CD4-positive, alpha-beta T cell treated with Interferon gamma for 1 hour (primary cell): ENCODE measurements at regions not wholly inside any gene's neighbourhood (a gene's known extent, or its start where the extent isn't known, plus 50 kb on each side); places are given as distances from the start of the nearest gene placed in this dataset.

ENCODE experiments used
- DNase-seq: peaks from one replicate; pipeline ENCODE4 v3.0.0-alpha.2; 2020

GRCh38 chr6:44500074-44500473 is 112.6 kb downstream of the CDC5L start:
- no peak for DNase-seq

GRCh38 chr6:44503471-44503870 is 116.0 kb downstream of the CDC5L start:
- no peak for DNase-seq

- no peak for DNase-seq
These were observed 116.8 kb downstream of the CDC5L start for GRCh38 chr6:44504301-44504791.

DNA sequence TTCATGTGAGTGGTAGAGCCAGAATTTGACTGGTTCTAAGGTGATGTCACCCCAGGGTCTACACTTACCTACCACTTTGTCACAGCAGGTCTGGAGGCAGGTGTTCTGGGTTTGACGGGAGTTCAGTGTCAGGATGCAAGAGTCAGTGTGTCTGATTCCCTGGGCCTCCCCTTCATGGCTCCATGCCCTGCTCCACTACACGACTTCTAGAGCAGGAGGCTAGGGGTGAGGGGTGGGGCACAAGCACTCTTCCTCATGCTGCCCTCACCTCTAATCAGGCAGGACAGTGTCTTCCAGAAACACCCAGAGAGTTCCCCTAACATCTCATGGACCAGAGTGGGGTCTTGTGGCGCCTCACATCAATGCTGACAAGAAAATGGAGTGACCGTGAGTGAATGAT is 118.2 kb downstream of the CDC5L start:
- no peak for DNase-seq

DNA sequence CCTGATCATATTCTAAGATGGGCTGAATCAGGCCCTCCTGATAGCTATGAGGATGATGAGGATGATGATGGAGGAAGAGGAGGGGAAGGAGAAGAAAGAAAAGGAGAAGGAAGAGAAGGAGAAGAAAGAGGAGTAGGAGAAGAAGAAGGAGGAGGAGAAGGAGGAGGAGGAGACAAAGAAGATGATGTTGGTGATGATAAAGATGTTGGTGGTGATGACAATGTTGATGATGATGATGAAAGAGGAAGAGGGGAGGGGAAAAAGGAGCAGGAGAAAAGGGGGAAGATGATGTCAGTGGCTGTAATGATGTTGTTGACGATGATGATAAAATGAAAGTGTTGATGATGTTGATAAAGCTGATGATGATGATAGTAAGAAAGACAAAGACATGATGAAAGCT is 119.5 kb downstream of the CDC5L start:
- no peak for DNase-seq

DNA sequence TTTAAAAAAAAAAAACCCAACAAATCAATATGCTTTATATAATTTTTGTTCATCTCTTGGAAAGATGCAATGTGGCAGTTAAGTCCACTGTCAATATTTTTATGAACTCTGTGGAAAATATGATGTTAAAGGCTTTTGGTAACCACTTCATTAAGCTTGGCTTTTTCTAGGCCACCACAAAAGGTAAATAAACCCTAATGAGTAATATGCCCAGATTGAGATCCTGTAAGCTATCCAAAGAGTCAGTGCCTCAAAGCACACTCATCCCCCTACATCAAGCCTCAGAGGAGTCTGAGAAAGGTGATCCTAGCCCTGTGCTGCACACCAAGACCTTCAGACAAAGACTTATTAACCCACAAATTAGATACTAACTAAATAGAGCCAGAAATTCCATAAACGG is 121.1 kb downstream of the CDC5L start:
- no peak for DNase-seq

DNA sequence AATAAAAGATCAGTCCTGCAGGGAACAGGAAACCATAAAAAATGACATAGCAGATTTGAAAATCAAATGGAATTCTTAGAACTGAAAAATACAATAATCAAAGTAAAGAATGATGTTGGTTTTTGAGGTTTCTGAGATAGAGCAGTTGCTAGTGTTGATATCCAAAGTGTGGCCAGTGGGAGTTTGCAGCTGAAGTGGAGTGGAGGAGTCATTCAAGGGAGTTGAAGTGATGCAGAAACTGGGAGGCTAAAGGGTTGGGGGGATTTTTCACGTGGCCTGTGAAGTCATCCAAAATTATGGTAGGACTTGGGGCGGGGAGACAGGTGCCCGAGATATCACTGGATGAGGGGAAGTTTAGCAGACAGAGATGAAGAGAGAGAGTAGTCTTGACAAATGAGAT is 123.6 kb downstream of the CDC5L start:
- DNase-seq, result no peak

- DNase-seq, result no peak
These were observed 125.6 kb downstream of the CDC5L start for GRCh38 chr6:44512868-44513741.

DNA sequence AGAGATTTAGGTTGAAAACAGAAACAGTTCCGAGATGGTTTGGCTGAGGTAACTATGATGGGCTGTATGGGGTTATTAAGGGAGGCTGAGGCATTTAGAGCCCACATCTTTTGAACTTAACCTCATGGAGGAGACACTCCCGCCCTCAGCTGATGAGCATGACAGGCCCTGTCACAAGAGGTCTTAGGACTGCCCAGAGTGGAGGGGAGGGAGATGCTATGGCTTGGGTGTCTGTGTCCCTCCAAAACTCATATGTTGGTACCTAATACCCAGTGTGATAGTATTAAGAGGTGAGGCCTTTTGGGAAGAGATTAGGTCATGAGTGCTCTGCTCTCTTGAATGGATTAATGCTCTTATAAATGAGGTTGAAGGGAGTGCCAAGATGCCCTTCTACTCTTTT is 126.6 kb downstream of the CDC5L start:
- DNase-seq, result no peak

GRCh38 chr6:44514576-44515193 is 127.2 kb downstream of the CDC5L start:
- DNase-seq, result no peak

- no peak for DNase-seq
These were observed 135.4 kb downstream of the CDC5L start for GRCh38 chr6:44522871-44523270.

- DNase-seq, result no peak
These were observed 137.1 kb downstream of the CDC5L start for GRCh38 chr6:44524476-44525227.

- DNase-seq, result no peak
These were observed 138.3 kb downstream of the CDC5L start for GRCh38 chr6:44525761-44526351.

GRCh38 chr6:44527181-44527580 is 139.7 kb downstream of the CDC5L start:
- DNase-seq, result no peak

DNA sequence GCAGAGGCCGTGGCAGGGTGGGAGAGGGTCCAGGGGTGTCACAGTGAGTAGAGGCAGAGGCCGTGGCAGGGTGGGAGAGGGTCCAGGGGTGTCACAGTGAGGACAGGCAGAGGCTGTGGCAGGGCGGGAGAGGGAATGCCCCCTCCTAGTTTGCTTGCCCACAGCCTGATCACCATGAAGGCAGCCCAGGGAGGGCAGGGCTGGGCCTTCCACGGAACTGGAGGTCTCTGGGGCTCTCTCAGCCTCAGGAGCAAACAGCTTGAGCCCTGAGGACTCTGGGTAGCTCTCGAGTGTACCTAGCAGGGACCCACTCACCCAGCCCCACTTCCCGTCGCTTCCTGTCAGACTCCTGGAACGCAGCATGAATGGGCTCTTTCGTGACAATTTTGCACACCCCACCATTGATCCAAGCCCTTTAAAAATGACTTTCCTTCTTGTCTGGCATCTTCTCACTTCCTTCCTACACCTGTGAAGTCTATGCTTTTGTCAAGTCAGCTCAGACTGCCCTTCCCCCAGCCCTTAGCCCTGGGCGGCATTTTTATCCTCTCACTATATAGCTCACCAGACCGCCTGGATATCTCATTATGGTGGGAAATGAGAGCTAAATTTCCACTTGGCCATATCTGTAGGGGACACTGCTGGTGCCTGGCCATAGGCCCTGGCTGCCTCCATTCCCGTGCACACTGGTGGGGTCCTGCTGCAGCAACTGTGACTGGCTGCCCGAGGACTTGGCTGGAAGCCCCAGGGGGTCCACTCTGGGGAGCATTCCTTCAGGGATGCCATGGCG is 140.3 kb downstream of the CDC5L start:
- no peak for DNase-seq

DNA sequence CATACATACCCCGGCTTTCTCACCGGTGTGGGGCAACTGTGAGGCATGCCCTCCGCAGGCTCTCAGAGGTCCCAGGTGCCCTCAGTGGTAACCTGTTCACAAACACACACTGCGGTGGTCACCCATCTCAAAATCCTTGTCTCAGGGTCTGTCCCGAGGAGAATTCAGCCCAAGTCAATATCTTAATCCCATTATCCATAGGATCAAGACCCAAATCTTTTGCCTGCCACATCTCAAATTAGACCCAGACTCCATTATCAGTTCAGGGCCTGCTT is 140.8 kb downstream of the CDC5L start:
- DNase-seq, result no peak

GRCh38 chr6:44528716-44529115 is 141.2 kb downstream of the CDC5L start:
- DNase-seq, result no peak

- no peak for DNase-seq
These were observed 141.8 kb downstream of the CDC5L start for GRCh38 chr6:44529146-44529905.

GRCh38 chr6:44530209-44530909 is 142.9 kb downstream of the CDC5L start:
- DNase-seq, result no peak

GRCh38 chr6:44530910-44531234 is 143.4 kb downstream of the CDC5L start:
- no peak for DNase-seq

GRCh38 chr6:44531442-44532015 is 144.0 kb downstream of the CDC5L start:
- no peak for DNase-seq
